ENCODE measurements at regions not wholly inside any gene's neighbourhood (a gene's known extent, or its start where the extent isn't known, plus 50 kb on each side); places are given as distances from the start of the nearest gene placed in this dataset.

DNA sequence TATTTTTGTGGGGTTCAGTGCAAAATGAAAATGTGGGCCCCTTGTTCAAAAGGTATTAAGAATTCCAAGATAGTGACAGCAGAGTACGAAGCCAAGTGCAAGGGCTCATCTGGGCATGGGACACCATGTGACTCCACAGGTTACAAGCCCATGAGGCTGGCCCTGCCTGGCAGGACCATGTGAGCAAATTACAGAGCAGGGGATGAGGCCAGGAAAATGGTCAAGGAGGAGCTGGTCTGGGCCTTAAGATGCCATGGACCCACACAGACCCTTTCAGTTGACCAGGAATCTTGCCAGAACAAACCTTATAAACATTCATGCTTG lies 86.9 kb downstream of the SNX5 start:
- Mint-ChIP-seq H3K36me3 (no peaks in the 10 kb centered on the region), H3K27me3 (no peaks in the 10 kb centered on the region), H3K9me3 (no peaks in the 10 kb centered on the region), H3K4me1 (ENCODE audit: low read depth) (peaks cover 11% of the 10 kb centered on the region), H3K4me3 (no peak overlapping the region), H3K27ac (no peak overlapping the region)
- intact Hi-C loops (cut with micrococcal nuclease): no loop called here
- no peak for DNase-seq
- CTCF ChIA-PET: interaction anchor here (0.5 kb wide), 1 partner anchor 147 kb away, joined by 4 read pairs; no protein-coding TSS in a partner anchor
- POLR2A ChIA-PET: no interaction called here

DNA sequence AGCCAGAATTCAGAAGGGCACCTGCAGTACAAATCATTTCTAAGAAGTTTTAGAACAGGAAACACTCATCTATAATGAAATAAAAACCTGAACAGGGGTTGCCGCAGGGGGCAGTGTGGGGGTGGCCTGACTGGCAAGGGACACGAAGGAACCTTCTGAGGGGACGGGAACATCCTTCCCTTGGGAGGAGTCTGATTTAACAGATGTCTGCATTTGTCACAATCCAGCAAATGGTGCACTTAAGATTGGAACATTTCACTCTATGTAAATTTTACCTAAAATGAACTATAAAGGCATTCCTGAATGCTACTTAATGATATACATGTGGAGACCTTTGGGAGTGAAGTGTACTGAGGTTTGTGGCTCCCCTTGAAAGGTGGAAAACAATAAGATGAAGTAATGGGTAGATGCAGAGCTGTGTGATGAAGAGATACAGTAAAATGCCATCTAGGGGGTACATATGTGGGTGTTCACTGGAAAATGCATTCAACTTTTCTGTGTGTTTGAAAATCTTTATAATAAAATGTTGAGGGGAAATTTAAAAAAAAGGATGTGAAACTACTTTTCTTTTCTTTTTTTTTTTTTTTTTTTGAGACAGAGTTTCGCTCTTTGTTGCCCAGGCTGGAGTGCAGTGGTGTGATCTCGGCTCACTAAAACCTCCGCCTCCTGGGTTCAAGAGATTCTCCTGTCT lies 89.5 kb downstream of the SNX5 start:
- peak; percentile 32 for DNase-seq
- Mint-ChIP-seq H3K36me3 (no peaks in the 10 kb centered on the region), H3K9me3 (no peaks in the 10 kb centered on the region), H3K27me3 (peaks cover 4% of the 10 kb centered on the region), H3K4me1 (ENCODE audit: low read depth) (peaks cover 11% of the 10 kb centered on the region), H3K27ac (no peak overlapping the region), H3K4me3 (no peak overlapping the region)
- intact Hi-C loops (cut with micrococcal nuclease): loop anchor here (10.0 kb wide), 1 partner anchor 114 kb away; no protein-coding TSS in a partner anchor
- ChIA-PET CTCF (no interaction called here), POLR2A (no interaction called here)

DNA sequence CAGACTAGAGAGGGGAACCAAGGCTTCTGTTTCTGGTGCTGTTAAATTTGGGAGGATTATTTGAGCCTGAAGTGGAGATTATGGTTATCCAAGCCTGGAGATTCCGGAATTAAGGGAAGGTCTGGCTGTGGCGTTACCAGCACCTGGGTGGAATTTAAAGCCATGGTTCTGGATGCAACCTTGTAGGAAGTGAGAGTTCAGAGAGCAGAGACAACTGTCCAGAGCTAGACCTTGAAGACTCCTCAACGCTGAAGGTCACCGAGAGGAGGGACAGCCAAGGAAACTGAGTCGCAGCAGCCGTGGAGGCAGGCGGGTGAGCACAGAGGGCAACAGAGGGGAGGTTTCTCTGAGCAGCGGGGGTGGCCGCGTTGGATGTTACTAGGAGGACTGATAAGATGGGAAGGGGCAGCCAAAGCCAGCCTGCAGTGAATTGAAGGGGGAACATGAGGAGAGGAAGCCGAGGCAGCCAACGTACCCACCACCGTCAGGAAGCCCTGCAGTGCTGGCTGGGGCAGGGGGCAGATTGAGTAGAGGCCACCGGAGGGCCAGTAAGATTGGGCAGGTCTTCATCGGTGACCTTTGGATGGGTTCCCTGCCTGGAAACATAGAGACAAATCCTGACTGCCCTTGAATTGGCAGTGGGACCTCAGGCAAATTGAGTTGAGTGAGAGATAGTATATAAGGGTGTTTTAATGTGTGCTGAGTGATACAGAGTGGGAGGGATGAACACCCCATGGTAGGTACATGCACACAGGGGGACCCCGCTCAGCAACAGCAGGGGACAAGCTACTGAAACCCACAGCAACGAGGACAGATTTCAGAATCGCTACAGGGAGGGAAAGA lies 90.3 kb downstream of the SNX5 start:
- ChIA-PET POLR2A (no interaction called here), CTCF (no interaction called here)
- H3K27me3 Mint-ChIP-seq: peaks cover 4% of the 10 kb centered on the region
- no peaks in the 10 kb centered on the region for H3K9me3 Mint-ChIP-seq
- no peak for DNase-seq
- intact Hi-C loops (cut with micrococcal nuclease): loop anchor here (10.0 kb wide), 1 partner anchor 113 kb away; no protein-coding TSS in a partner anchor
- H3K4me1 Mint-ChIP-seq (ENCODE audit: low read depth): peaks cover 11% of the 10 kb centered on the region
- H3K36me3 Mint-ChIP-seq: no peaks in the 10 kb centered on the region
- H3K27ac Mint-ChIP-seq: no peak overlapping the region
- no peak overlapping the region for H3K4me3 Mint-ChIP-seq

DNA sequence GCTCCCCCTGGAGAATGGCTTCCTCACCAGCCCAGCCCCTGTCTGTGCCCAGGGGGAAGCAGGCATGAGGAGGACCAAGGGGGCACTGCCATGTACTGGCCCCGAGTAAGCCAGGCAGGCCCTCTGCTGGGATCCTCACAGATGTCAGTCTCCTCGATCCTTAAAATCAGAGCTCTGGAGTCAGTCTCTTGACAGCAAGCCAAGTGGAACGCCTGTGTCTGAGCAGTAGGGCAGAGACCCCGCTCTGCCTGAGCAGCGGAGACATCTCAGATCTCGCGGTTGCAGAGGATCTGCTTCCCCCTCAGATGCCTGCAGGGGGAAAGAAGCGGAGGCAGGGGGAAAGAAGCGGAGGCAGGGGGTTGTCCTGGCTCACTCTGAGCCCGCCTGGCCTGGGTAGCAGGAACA lies 92.6 kb downstream of the SNX5 start:
- Mint-ChIP-seq H3K36me3 (no peaks in the 10 kb centered on the region), H3K4me3 (no peak overlapping the region), H3K27ac (no peak overlapping the region), H3K4me1 (ENCODE audit: low read depth) (peaks cover 19% of the 10 kb centered on the region), H3K9me3 (no peaks in the 10 kb centered on the region), H3K27me3 (peaks cover 4% of the 10 kb centered on the region)
- DNase-seq: no peak
- CTCF ChIA-PET: no interaction called here
- intact Hi-C loops (cut with micrococcal nuclease): loop anchor here (10.0 kb wide), 1 partner anchor 111 kb away; no protein-coding TSS in a partner anchor
- POLR2A ChIA-PET: no interaction called here

DNA sequence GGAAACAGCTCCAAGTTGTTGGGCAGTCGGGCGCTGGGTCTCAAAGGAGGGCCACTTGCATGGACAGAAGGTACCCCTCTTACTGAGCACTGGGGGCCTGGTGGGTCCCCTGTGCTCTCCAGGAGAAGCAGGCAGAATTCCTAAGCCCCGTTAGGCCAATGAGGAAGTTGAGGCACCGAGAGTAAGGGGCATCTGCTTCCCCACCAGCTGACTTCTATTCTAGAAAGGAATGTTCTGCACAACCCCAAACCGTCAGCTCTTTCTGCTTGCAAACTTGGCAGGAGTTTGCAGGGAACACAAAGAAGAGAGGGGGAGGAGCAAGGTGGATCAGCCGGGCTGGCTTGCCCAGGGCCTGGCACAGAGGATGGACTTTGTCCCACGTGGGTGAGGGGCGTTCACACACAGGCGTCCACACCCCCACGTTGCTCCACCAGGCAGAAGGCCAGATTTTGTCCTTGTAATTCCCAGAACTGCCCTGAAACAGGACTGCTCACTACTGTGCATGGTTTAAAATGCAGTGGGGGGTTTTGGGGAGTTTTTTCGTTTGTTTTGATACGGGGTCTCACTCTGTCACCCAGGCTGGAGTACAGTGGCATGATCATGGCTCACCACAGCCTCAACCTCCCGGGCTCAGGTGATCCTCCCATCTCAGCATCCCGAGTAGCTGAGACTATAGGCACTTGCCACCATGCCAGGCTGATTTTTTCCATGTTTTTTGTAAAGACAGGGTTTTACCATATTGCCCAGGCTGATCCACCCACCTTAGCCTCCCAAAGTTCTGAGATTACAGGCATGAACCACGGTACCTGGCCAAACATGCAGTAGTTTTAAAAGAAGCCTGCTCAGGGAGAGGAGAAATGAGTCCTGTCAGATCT lies 93.3 kb downstream of the SNX5 start:
- no peak for DNase-seq
- ChIA-PET POLR2A (no interaction called here), CTCF (no interaction called here)
- Mint-ChIP-seq H3K36me3 (no peaks in the 10 kb centered on the region), H3K27me3 (peaks cover 4% of the 10 kb centered on the region), H3K9me3 (no peaks in the 10 kb centered on the region), H3K4me3 (no peak overlapping the region), H3K27ac (no peak overlapping the region), H3K4me1 (ENCODE audit: low read depth) (peaks cover 19% of the 10 kb centered on the region)
- intact Hi-C loops (cut with micrococcal nuclease): loop anchor here (10.0 kb wide), 1 partner anchor 111 kb away; no protein-coding TSS in a partner anchor

DNA sequence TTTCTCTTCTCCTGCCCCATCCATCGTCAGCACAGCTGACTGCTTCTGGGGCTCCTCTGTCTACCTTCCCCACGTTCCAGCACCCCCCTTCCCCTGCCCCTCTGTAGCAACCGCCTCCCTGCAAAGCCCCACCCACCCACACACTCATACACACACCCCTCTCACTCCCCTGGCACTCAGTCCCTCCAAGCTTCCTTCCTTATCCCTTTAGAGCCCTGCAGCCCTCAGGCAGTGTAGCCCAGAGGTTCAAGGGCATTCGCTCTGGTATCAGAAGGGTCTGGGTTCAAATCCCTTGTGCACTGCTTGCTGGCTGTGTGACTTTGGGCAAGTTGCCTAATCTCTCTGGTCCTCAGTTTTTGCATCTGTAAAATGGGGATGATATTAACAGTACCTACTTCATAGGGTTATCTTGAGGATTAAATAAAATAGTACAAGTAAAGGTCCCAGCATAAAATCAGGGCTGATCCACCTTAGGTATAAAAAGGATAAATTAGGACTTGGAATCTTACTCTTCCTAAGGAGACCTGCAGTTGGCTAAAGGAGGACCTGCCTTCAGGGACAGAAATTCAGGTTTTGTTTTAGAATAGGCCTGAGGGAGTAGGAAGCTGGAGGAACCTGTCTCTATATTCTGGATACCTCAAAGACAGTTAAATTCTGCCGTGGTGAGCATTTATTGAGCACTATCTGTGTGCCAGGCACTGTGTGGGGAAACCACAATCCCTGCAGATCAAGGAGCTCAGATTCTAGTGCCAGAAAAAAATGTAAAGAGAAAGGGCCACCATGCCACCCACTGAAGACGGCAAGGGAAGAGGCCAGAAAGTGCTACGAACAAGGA lies 94.1 kb downstream of the SNX5 start:
- ChIA-PET CTCF (interaction anchor here (0.8 kb wide), 1 partner anchor 192 kb away, joined by 3 read pairs; the partner anchor contains the start of gene RRBP1), POLR2A (no interaction called here)
- H3K27ac Mint-ChIP-seq: no peak overlapping the region
- peaks cover 4% of the 10 kb centered on the region for H3K27me3 Mint-ChIP-seq
- H3K36me3 Mint-ChIP-seq: no peaks in the 10 kb centered on the region
- no peak overlapping the region for H3K4me3 Mint-ChIP-seq
- no peaks in the 10 kb centered on the region for H3K9me3 Mint-ChIP-seq
- H3K4me1 Mint-ChIP-seq (ENCODE audit: low read depth): peaks cover 19% of the 10 kb centered on the region
- no peak for DNase-seq
- intact Hi-C loops (cut with micrococcal nuclease): loop anchor here (10.0 kb wide), 1 partner anchor 110 kb away; no protein-coding TSS in a partner anchor

DNA sequence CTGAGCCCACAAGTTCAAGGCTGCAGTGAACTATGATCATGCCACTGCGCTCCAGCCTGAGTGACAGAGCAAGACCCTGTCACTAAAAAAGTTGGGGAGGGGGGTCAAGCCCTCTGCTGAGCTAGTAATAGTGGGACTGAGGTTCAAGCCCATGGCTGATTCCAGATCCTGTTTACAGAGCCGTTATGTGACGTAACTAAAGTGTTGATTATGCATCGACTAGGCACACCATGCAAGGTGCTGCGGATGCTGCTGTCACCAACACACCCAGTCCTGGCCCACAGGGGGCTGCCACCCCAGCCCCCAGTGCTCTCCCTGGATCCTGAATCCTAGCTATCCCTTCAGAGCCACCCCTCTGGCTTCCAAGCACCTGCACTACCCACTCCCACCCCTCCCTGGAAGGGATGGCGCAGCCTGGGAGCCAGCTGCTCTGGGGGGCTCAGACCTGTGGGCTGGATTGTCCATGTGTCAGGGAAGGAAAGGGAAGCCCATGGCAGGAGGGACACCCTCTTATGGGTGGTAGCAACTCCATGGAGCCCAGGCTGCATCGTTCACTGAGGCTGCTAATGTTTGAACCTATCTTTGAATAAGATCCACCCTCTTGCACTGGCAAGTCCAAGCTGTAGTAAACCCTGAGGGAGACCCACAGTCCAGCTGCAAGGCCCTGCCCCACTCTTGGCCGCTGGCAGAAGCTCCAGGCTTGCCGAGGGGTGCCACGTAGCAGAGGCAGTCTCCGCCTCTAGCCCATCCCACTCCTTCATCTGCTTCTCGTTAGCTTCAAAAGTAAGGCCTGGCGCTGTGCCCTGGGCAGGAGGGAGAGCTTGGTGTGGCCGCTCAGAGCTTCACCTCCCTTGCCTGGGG lies 95.0 kb downstream of the SNX5 start:
- ChIA-PET CTCF (interaction anchor here (0.6 to 1.4 kb wide), 5 partner anchors 12 to 191 kb away, joined by 3 to 4 read pairs (median 3); partner anchors contain the start of gene RRBP1), POLR2A (no interaction called here)
- H3K36me3 Mint-ChIP-seq: no peaks in the 10 kb centered on the region

DNA sequence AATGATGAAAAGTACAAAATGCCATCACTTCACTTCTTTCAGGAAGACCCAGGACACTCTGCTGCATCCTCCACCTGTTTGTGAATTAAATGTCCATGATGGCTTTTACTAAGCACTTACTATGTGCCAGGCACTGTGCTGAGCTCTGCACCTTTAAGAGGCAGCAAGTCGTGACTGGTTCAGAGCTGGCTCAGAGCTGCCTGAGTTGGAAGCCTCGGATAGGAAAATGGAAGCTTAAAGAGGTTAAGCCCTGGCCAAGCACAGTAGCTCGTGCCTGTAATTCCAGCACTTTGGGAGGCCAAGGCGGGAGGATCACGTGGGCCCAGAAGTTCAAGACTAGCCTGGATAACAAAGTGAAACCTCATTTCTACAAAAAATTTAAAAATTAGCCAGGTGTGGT lies 95.6 kb downstream of the SNX5 start:
- Mint-ChIP-seq H3K36me3 (no peaks in the 10 kb centered on the region), H3K27ac (no peak overlapping the region), H3K4me1 (ENCODE audit: low read depth) (peaks cover 8% of the 10 kb centered on the region), H3K9me3 (no peaks in the 10 kb centered on the region), H3K27me3 (peaks cover 4% of the 10 kb centered on the region), H3K4me3 (no peak overlapping the region)
- intact Hi-C loops (cut with micrococcal nuclease): loop anchor here (10.0 kb wide), 1 partner anchor 108 kb away; no protein-coding TSS in a partner anchor
- ChIA-PET CTCF (interaction anchor here (0.6 to 1.4 kb wide), 4 partner anchors 12 to 65 kb away, joined by 3 to 4 read pairs (median 4); no protein-coding TSS in a partner anchor), POLR2A (no interaction called here)
- no peak for DNase-seq

More for the DNA sequence above, 95.0 kb downstream of the SNX5 start:
- Mint-ChIP-seq H3K9me3 (no peaks in the 10 kb centered on the region), H3K27ac (no peak overlapping the region), H3K4me3 (no peak overlapping the region), H3K27me3 (peaks cover 4% of the 10 kb centered on the region), H3K4me1 (ENCODE audit: low read depth) (peaks cover 13% of the 10 kb centered on the region)
- DNase-seq: no peak
- intact Hi-C loops (cut with micrococcal nuclease): loop anchor here (10.0 kb wide), 1 partner anchor 109 kb away; no protein-coding TSS in a partner anchor

DNA sequence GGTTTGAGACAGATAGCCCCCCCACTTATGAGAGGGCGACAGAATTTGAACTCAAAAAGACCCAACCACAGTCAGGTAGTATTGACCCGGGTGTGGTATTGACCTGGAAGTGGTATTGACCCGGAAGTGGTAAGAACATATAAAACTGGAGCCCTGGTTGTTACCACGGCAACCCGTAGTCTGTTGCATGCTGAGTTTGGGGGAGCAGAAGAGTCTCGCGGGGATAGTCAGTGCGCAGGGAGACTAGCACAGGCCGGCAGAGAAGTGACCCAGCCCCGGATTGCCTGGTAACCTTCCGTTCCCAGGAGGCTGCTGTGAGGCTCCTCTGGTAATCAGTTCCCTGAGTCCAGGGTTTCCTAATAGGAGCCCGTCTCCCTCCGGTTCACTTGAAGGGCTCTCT lies 96.2 kb downstream of the SNX5 start:
- no peak for DNase-seq
- H3K9me3 Mint-ChIP-seq: no peaks in the 10 kb centered on the region
- POLR2A ChIA-PET: no interaction called here
- H3K4me3 Mint-ChIP-seq: no peak overlapping the region
- CTCF ChIA-PET: interaction anchor here (1.4 kb wide), 1 partner anchor 13 kb away, joined by 3 read pairs; no protein-coding TSS in a partner anchor
- H3K27me3 Mint-ChIP-seq: peaks cover 4% of the 10 kb centered on the region
- H3K4me1 Mint-ChIP-seq (ENCODE audit: low read depth): peaks cover 8% of the 10 kb centered on the region
- H3K27ac Mint-ChIP-seq: no peak overlapping the region
- intact Hi-C loops (cut with micrococcal nuclease): loop anchor here (10.0 kb wide), 1 partner anchor 108 kb away; no protein-coding TSS in a partner anchor
- H3K36me3 Mint-ChIP-seq: no peaks in the 10 kb centered on the region

DNA sequence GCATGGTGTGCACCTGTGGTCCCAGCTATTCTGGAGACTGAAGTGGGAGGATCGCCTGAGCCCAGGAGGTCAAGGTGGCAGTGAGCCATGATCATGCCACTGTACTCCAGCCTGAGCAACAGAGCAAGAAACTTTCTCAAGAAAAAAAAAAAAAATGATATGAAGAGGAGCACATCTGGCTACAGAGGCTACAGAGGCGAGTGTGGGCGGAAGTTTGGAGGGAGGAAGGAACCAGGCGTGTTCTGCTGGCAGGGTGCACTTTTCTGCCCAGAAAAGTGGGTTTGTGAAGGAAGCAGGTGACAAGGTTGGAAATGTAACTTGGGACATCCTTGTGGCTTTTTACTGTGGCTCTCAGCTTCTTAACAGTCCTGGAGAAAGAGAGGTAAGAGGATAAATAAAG lies 96.7 kb downstream of the SNX5 start:
- no peak for DNase-seq
- H3K36me3 Mint-ChIP-seq: no peaks in the 10 kb centered on the region
- H3K9me3 Mint-ChIP-seq: no peaks in the 10 kb centered on the region
- H3K4me1 Mint-ChIP-seq (ENCODE audit: low read depth): peaks cover 8% of the 10 kb centered on the region
- intact Hi-C loops (cut with micrococcal nuclease): loop anchor here (10.0 kb wide), 1 partner anchor 107 kb away; no protein-coding TSS in a partner anchor
- POLR2A ChIA-PET: no interaction called here
- peaks cover 5% of the 10 kb centered on the region for H3K27me3 Mint-ChIP-seq
- H3K27ac Mint-ChIP-seq: no peak overlapping the region
- CTCF ChIA-PET: no interaction called here
- H3K4me3 Mint-ChIP-seq: no peak overlapping the region

All from activated CD4-positive, alpha-beta memory T cell treated with anti-CD3 and anti-CD28 coated beads for 36 hours (primary cell).